LNCaP clone FGC (cell line): ENCODE measurements at regions not wholly inside any gene's neighbourhood (a gene's known extent, or its start where the extent isn't known, plus 50 kb on each side); places are given as distances from the start of the nearest gene placed in this dataset.

Experiments used
- DNase-seq: peaks from one replicate; pipeline ENCODE4 v3.0.0-alpha.2; 2011; ENCODE audit warnings: low read depth
- H3K4me3 ChIP-seq: 2 replicates; pipeline ENCODE4 v1.5.1; 2011; ENCODE audit warnings: mild to moderate bottlenecking, low read depth, low read length, control low read depth
- CTCF ChIP-seq: IDR thresholded peaks from 2 replicates; pipeline ENCODE4 v1.5.1; 2012; ENCODE audit warnings: mild to moderate bottlenecking; ENCODE audit not compliant: control insufficient read depth, insufficient read depth; ENCODE audit errors: extremely low read depth

GRCh38 chr3:135558906-135559305 is 406.6 kb upstream of the PPP2R3A start:
- TF ChIP-seq CTCF, result no peak
- no peak overlapping the region for H3K4me3 ChIP-seq
- DNase-seq, result no peak

GRCh38 chr3:135559802-135560201 is 405.7 kb upstream of the PPP2R3A start:
- TF ChIP-seq CTCF, result no peak
- no peak overlapping the region for H3K4me3 ChIP-seq
- DNase-seq, result no peak

- no peak overlapping the region for H3K4me3 ChIP-seq
- TF ChIP-seq CTCF, result no peak
- no peak for DNase-seq
These were observed 404.7 kb upstream of the PPP2R3A start for GRCh38 chr3:135560847-135561246.

- no peak overlapping the region for H3K4me3 ChIP-seq
- no peak for TF ChIP-seq CTCF
- no peak for DNase-seq
These were observed 400.8 kb upstream of the PPP2R3A start for GRCh38 chr3:135564696-135565095.

GRCh38 chr3:135565546-135565945 is 400.0 kb upstream of the PPP2R3A start:
- H3K4me3 ChIP-seq, result no peak overlapping the region
- no peak for TF ChIP-seq CTCF
- DNase-seq, result no peak

GRCh38 chr3:135567223-135567622 is 398.3 kb upstream of the PPP2R3A start:
- no peak for DNase-seq
- no peak overlapping the region for H3K4me3 ChIP-seq
- TF ChIP-seq CTCF, result no peak

GRCh38 chr3:135576751-135577150 is 388.8 kb upstream of the PPP2R3A start:
- no peak for TF ChIP-seq CTCF
- H3K4me3 ChIP-seq, result no peak overlapping the region
- no peak for DNase-seq
